Panc1 (cell line): ENCODE measurements at regions not wholly inside any gene's neighbourhood (a gene's known extent, or its start where the extent isn't known, plus 50 kb on each side); places are given as distances from the start of the nearest gene placed in this dataset.

Experiments
- ATAC-seq: fragments of 200-7000 bp; cut with Tn5 transposase; 2 replicates; pipeline ENCODE4 v1.9.1; 2020; ENCODE audit warnings: mild to moderate bottlenecking, moderate library complexity
- BruUV-seq: library from RNA; stranded (reverse); fragments of 400-500 nt; replicated peaks from 2 replicates; lab custom pipeline; 2021; lab: Mats Ljungman, UMichigan
- CTCF ChIA-PET: fragments of 300-600 bp; sonication (Branson Sonifier 250); formaldehyde crosslinking; loops from one replicate; lab custom pipeline; 2022; ENCODE audit warnings: antibody characterized with exemption; lab: Charles Lee
- POLR2A ChIA-PET: fragments of 300-600 bp; sonication (Branson Sonifier 250); formaldehyde crosslinking; loops from one replicate; lab custom pipeline; 2022; ENCODE audit warnings: antibody characterized with exemption; lab: Charles Lee
- DNase-seq: peaks from one replicate; pipeline ENCODE4 v3.0.0-alpha.2; 2010; ENCODE audit warnings: low read depth, low spot score
- H3K27ac ChIP-seq: 2 replicates; pipeline ENCODE4 v1.5.1; 2011; ENCODE audit warnings: mild to moderate bottlenecking, low read length, inconsistent platforms
- H3K27me3 ChIP-seq: fragments of 200-500 bp; sonication (Bioruptor generic); 2 replicates; pipeline ENCODE4 v1.6.0; 2014; ENCODE audit warnings: low read length, inconsistent platforms; ENCODE audit not compliant: control insufficient read depth, insufficient read depth
- H3K36me3 ChIP-seq: fragments of 200-500 bp; sonication (Bioruptor generic); 2 replicates; pipeline ENCODE4 v1.5.1; 2014; ENCODE audit warnings: inconsistent platforms, mild to moderate bottlenecking, low read length, moderate library complexity; ENCODE audit not compliant: control insufficient read depth, insufficient read depth
- H3K4me1 ChIP-seq: 2 replicates; pipeline ENCODE4 v1.5.1; 2011; ENCODE audit warnings: inconsistent platforms, mild to moderate bottlenecking, low read length, moderate library complexity; ENCODE audit not compliant: control insufficient read depth, insufficient read depth
- H3K4me3 ChIP-seq, 2 experiments: 2 replicates each; pipeline ENCODE4 v1.5.1; 2011 to 2012; ENCODE audit warnings: low read depth in 2 of 2, low read length in 2 of 2, mild to moderate bottlenecking in 2 of 2, inconsistent platforms in 1 of 2, moderate library complexity in 1 of 2
- H3K9me3 ChIP-seq: fragments of 200-500 bp; sonication (Bioruptor generic); 2 replicates; pipeline ENCODE4 v1.5.1; 2014; ENCODE audit warnings: low read depth, mild to moderate bottlenecking, inconsistent platforms, low read length, moderate library complexity; ENCODE audit not compliant: control insufficient read depth, insufficient read depth
- CTCF ChIP-seq: fragments of 450-650 bp; IDR thresholded peaks from 2 replicates; pipeline ENCODE4 v1.5.1; 2017; ENCODE audit warnings: mild to moderate bottlenecking
- POLR2AphosphoS5 ChIP-seq: IDR thresholded peaks from 2 replicates; pipeline ENCODE4 v1.6.1; 2012; ENCODE audit warnings: mild to moderate bottlenecking, low read depth, low read length, moderate library complexity
- SIN3A ChIP-seq: IDR thresholded peaks from 2 replicates; pipeline ENCODE4 v1.6.1; 2012; ENCODE audit warnings: low read depth, mild to moderate bottlenecking, low read length, moderate library complexity, borderline replicate concordance; ENCODE audit not compliant: insufficient read depth
- TCF7L2 ChIP-seq: IDR thresholded peaks from 2 replicates; pipeline ENCODE4 v1.6.1; 2011; ENCODE audit warnings: mild to moderate bottlenecking, low read depth, low read length, inconsistent platforms
- in situ Hi-C: cut with HindIII; loops from 2 replicates; pipeline ENCODE4 v1.10.0; 2016; ENCODE audit warnings: low sequenced_read_pairs, low pct_unique_long_range_greater_than_20kb
- intact Hi-C: fragments of 100-400 bp; cut with micrococcal nuclease; formaldehyde crosslinking; loops from one replicate; pipeline ENCODE4 v1.10.0; 2022; ENCODE audit not compliant: unreplicated experiment
- TF ChIP-seq, protein P1 (sequence below), 2 experiments: IDR thresholded peaks; 2 replicates each; pipeline ENCODE4 v1.6.1; 2011 to 2012; ENCODE audit warnings: low read depth in 2 of 2, control low read depth in 1 of 2, low read length in 1 of 2, mild to moderate bottlenecking in 1 of 2, moderate library complexity in 1 of 2; ENCODE audit not compliant: insufficient read depth in 1 of 2

GRCh38 chr4:135122457-135122856 is 920.9 kb upstream of the PABPC4L start:
- no peak for DNase-seq
- Histone ChIP-seq H3K36me3 (no peaks in the 10 kb centered on the region), H3K9me3 (no peaks in the 10 kb centered on the region), H3K27me3 (no peaks in the 10 kb centered on the region), H3K4me1 (no peaks in the 10 kb centered on the region), H3K4me3 (no peak overlapping the region), H3K27ac (no peak overlapping the region)
- TF ChIP-seq, protein P1, sequence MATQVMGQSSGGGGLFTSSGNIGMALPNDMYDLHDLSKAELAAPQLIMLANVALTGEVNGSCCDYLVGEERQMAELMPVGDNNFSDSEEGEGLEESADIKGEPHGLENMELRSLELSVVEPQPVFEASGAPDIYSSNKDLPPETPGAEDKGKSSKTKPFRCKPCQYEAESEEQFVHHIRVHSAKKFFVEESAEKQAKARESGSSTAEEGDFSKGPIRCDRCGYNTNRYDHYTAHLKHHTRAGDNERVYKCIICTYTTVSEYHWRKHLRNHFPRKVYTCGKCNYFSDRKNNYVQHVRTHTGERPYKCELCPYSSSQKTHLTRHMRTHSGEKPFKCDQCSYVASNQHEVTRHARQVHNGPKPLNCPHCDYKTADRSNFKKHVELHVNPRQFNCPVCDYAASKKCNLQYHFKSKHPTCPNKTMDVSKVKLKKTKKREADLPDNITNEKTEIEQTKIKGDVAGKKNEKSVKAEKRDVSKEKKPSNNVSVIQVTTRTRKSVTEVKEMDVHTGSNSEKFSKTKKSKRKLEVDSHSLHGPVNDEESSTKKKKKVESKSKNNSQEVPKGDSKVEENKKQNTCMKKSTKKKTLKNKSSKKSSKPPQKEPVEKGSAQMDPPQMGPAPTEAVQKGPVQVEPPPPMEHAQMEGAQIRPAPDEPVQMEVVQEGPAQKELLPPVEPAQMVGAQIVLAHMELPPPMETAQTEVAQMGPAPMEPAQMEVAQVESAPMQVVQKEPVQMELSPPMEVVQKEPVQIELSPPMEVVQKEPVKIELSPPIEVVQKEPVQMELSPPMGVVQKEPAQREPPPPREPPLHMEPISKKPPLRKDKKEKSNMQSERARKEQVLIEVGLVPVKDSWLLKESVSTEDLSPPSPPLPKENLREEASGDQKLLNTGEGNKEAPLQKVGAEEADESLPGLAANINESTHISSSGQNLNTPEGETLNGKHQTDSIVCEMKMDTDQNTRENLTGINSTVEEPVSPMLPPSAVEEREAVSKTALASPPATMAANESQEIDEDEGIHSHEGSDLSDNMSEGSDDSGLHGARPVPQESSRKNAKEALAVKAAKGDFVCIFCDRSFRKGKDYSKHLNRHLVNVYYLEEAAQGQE (IDR thresholded peaks at IDR 0.05; ENCODE audit: insufficient read depth in 1 of 2, low read depth in 2 of 2, low read length in 1 of 2): no peak
- no peak for TF ChIP-seq SIN3A
- no peak for TF ChIP-seq POLR2AphosphoS5
- ATAC-seq: no peak
- intact Hi-C loops: no loop called here
- CTCF ChIA-PET: no interaction called here
- POLR2A ChIA-PET: no interaction called here
- in situ Hi-C loops: no loop called here
- no TSS peak for BruUV-seq

DNA sequence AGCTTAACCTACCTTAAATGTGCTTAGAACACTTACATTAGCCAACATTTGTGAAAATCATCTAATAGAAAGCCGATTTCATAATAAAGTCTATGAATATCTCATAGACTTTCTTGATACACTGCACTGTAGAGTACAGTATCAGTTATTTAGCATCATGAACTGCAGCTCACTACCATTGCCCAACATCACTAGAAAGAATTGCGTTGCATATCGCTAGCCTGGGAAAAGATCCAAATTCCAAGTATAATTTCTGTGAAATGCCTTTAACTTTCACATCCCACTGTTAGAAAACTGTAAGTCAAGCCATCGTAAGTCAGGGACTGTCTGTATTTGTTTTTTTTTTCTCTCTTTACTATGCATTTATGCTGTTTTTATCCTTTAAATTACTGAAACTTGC is 918.6 kb upstream of the PABPC4L start:
- ChIA-PET CTCF (no interaction called here), POLR2A (no interaction called here)
- DNase-seq (no peak), ATAC-seq (no peak)
- H3K4me3 ChIP-seq: no peak overlapping the region
- no TSS peak for BruUV-seq
- TF ChIP-seq, protein P1 (IDR thresholded peaks at IDR 0.05; ENCODE audit: insufficient read depth in 1 of 2, low read depth in 2 of 2, low read length in 1 of 2): no peak
- no peak for TF ChIP-seq CTCF
- no peak for TF ChIP-seq TCF7L2
- no peak for TF ChIP-seq POLR2AphosphoS5
- TF ChIP-seq SIN3A: no peak
- no peaks in the 10 kb centered on the region for H3K36me3 ChIP-seq
- H3K9me3 ChIP-seq: no peaks in the 10 kb centered on the region
- no peaks in the 10 kb centered on the region for H3K27me3 ChIP-seq
- H3K4me1 ChIP-seq: no peaks in the 10 kb centered on the region
- in situ Hi-C loops (no loop called here), intact Hi-C loops (no loop called here)
- no peak overlapping the region for H3K27ac ChIP-seq
